H1 (cell line): ENCODE measurements at regions not wholly inside any gene's neighbourhood (a gene's known extent, or its start where the extent isn't known, plus 50 kb on each side); places are given as distances from the start of the nearest gene placed in this dataset.

Experiments used
- BRCA1 ChIP-seq: IDR thresholded peaks from 2 replicates; pipeline ENCODE4 v1.6.1; 2012; ENCODE audit warnings: low read depth, low read length, improper control_type of control experiment
- CHD2 ChIP-seq: IDR thresholded peaks from 2 replicates; pipeline ENCODE4 v1.6.1; 2012; ENCODE audit warnings: low read length, improper control_type of control experiment
- CREB1 ChIP-seq: IDR thresholded peaks from 2 replicates; pipeline ENCODE4 v1.6.1; 2012; ENCODE audit warnings: inconsistent platforms
- CTCF ChIP-seq, 3 experiments: IDR thresholded peaks; 1 replicate in 2 of 3; 2 replicates in 1 of 3; pipeline versions ENCODE4 v1.5.1 to v1.6.1; 2011; ENCODE audit warnings: low read length in 3 of 3, mild to moderate bottlenecking in 3 of 3, inconsistent platforms in 2 of 3, low read depth in 1 of 3, moderate library complexity in 1 of 3; ENCODE audit not compliant: insufficient read depth in 1 of 3; ENCODE audit errors: control extremely low read depth in 1 of 3
- FOSL1 ChIP-seq: IDR thresholded peaks from 2 replicates; pipeline ENCODE4 v1.6.1; 2011; ENCODE audit warnings: mild to moderate bottlenecking, low read depth, low read length, moderate library complexity; ENCODE audit not compliant: insufficient read depth
- POLR2A ChIP-seq, 2 experiments: IDR thresholded peaks; 1 replicate in 1 of 2; 2 replicates in 1 of 2; pipeline ENCODE4 v1.6.1; 2011; ENCODE audit warnings: low read depth in 2 of 2, low read length in 2 of 2, mild to moderate bottlenecking in 2 of 2; ENCODE audit errors: control extremely low read depth in 1 of 2
- RAD21 ChIP-seq, 2 experiments: IDR thresholded peaks in 1 of 2; conservative IDR thresholded peaks in 1 of 2; 2 replicates each; pipeline ENCODE4 v1.6.1; 2011; ENCODE audit warnings: low read depth in 2 of 2, low read length in 2 of 2, improper control_type of control experiment in 1 of 2, inconsistent platforms in 1 of 2, mild to moderate bottlenecking in 1 of 2, moderate library complexity in 1 of 2
- SRF ChIP-seq: IDR thresholded peaks from 2 replicates; pipeline ENCODE4 v1.6.1; 2011; ENCODE audit warnings: mild to moderate bottlenecking, low read depth, low read length, moderate library complexity
- SUZ12 ChIP-seq: fragments of 200-600 bp; sonication (generic); IDR thresholded peaks from 2 replicates; pipeline ENCODE4 v1.6.1; 2012; ENCODE audit warnings: mild to moderate bottlenecking, inconsistent platforms, low read length, moderate library complexity, mixed read lengths
- YY1 ChIP-seq: IDR thresholded peaks from 2 replicates; pipeline ENCODE4 v1.6.1; 2011; ENCODE audit warnings: low read depth, mild to moderate bottlenecking, low read length

GRCh38 chr10:47198221-47198620 is 101.8 kb upstream of the GDF10 start:
- no peak for TF ChIP-seq RAD21 (IDR thresholded peaks at IDR 0.05 in 1 of 2, conservative IDR thresholded peaks at IDR 0.05 in 1 of 2; ENCODE audit: low read depth in 2 of 2, low read length in 2 of 2)
- TF ChIP-seq CHD2, result no peak
- TF ChIP-seq SUZ12, result no peak
- no peak for TF ChIP-seq CTCF (IDR thresholded peaks at IDR 0.05; ENCODE audit: control extremely low read depth in 1 of 3, insufficient read depth in 1 of 3, low read depth in 1 of 3, low read length in 3 of 3)
- TF ChIP-seq CREB1, result no peak
- TF ChIP-seq SRF, result no peak
- no peak for TF ChIP-seq BRCA1
- no peak for TF ChIP-seq FOSL1
- TF ChIP-seq POLR2A (IDR thresholded peaks at IDR 0.05; ENCODE audit: control extremely low read depth in 1 of 2, low read depth in 2 of 2, low read length in 2 of 2), result no peak
- TF ChIP-seq YY1, result no peak
